ENCODE measurements at regions not wholly inside any gene's neighbourhood (a gene's known extent, or its start where the extent isn't known, plus 50 kb on each side); places are given as distances from the start of the nearest gene placed in this dataset.

DNA sequence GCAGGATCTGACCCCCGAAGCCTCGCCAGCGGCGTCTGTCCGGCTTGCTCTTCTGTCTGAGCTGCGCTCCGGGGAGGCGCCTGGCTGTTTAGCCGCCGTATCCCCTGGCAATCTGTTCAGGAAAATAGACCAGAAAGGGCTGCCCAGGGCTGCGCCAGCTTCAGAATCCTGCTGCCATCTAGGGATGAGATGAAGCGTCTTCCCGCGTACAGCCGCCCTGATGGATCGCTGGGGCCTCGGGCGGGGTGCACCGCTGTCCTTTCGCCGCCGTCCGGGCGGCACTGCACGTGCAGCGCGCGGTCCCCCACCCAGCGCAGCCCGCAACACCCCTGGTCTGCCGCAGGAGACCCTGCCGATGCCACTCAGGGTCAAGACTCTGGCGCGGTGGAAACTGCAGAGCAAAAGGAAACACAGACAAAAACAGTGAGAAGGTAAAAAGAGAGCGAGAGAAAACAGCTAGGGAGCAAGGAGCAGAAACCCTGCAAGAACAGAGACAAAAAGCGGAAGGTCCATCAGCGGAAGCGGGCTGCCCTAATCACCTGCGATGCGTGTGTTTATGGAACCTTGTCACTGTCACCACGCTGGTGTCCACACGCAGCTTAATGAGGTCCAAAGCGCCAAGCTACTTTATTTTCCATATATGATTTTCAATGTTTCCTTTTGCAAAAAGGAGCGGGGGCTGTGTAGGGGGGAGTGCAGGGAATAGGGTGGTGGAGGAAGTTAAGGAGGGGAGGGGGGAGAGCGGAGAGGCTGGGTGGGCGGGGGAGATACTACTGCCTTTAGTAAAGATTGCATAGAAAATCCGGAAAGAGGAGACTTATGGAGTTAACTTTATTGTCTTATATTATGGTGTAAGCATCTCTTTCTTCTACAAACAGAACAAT is 2113.3 kb upstream of the PIK3C3 start:
- peak overlapping the region; percentile 100 for H2AFZ ChIP-seq

DNA sequence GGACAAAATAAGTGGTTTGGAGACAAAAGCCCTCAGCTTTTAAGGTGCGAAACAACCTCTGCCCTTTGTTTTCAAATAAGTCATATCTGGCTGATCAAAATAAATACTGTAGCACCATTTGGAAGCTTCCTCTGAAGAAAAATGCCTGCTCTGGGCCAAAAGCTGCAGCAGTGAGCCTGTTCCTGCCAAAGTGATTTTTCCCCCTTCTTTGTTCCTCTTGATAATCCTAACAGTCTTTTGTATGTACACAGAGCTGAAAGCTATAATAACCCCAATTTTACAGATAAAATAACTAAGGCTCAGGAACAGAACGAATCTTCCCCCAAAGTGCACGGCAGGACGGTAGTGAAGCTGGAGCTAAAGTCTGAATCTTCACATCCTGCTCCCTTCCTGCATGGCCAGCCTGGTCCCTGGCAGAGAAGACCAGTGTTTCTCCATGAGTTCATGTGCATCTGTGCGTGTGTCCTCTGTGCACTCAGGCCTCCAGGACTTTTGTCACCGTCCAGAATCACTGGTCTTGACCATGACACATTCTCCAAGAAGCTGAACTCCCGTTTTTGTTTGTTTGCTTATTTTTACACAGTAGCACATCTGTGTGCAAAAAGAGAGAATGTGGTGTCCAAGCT is 2114.1 kb upstream of the PIK3C3 start:
- DNase-seq (ENCODE audit: low spot score) (no peak), ATAC-seq (no peak; the same call in 2 of the 3 replicates)
- Histone ChIP-seq H3K27ac (ENCODE audit: low read depth) (no peak overlapping the region), H3K4me1 (ENCODE audit: insufficient read depth) (peaks cover 8% of the 10 kb centered on the region), H3K27me3 (ENCODE audit: insufficient read depth) (peaks cover 22% of the 10 kb centered on the region), H3K4me3 (peak overlapping the region; percentile 82), H4K20me1 (replicated peaks; ENCODE audit: insufficient read depth) (no peaks in the 10 kb centered on the region), H3K79me2 (replicated peaks; ENCODE audit: insufficient read depth) (no peaks in the 10 kb centered on the region), H3K36me3 (ENCODE audit: insufficient read depth) (no peaks in the 10 kb centered on the region), H3K4me2 (peak overlapping the region; percentile 94), H2AFZ (peak overlapping the region; percentile 100), H3K9me2 (ENCODE audit: insufficient read depth) (no peaks in the 10 kb centered on the region), H3F3A (replicated peaks; ENCODE audit: low read depth) (no peaks in the 10 kb centered on the region)
- peaks cover 21% of the 10 kb centered on the region for H3K4me1 Mint-ChIP-seq
- peak overlapping the region; percentile 89 for H3K4me3 Mint-ChIP-seq
- H3K9me3 Mint-ChIP-seq: no peaks in the 10 kb centered on the region
- H3K27ac Mint-ChIP-seq: no peak overlapping the region
- H3K36me3 Mint-ChIP-seq (ENCODE audit: low read depth): no peaks in the 10 kb centered on the region
- peaks cover 13% of the 10 kb centered on the region for H3K27me3 Mint-ChIP-seq (ENCODE audit: insufficient read depth, low read depth, poor library complexity)
- TF ChIP-seq EZH2 (IDR thresholded peaks at IDR 0.05; ENCODE audit: low read depth, unreplicated experiment): no peak
- TF ChIP-seq ZNF331 (CRISPR knock-in tag; IDR thresholded peaks at IDR 0.05; ENCODE audit: low read depth): no peak
- TF ChIP-seq REST (IDR thresholded peaks at IDR 0.05; ENCODE audit: unreplicated experiment): no peak
- no peak for TF ChIP-seq STAT1 (IDR thresholded peaks at IDR 0.05; ENCODE audit: unreplicated experiment)
- no peak for TF ChIP-seq ZNF114 (CRISPR knock-in tag; IDR thresholded peaks at IDR 0.05)
- no peak for TF ChIP-seq JUNB (IDR thresholded peaks at IDR 0.05; ENCODE audit: unreplicated experiment)
- no peak for TF ChIP-seq NANOG (IDR thresholded peaks at IDR 0.05; ENCODE audit: borderline replicate concordance)
- no peak for TF ChIP-seq POLR2AphosphoS5 (IDR thresholded peaks at IDR 0.05; ENCODE audit: low read depth)

More for the DNA sequence above, 2113.3 kb upstream of the PIK3C3 start:
- no peak overlapping the region for H3K27ac ChIP-seq (ENCODE audit: low read depth)
- Mint-ChIP-seq H3K36me3 (ENCODE audit: low read depth) (no peaks in the 10 kb centered on the region), H3K27me3 (ENCODE audit: insufficient read depth, low read depth, poor library complexity) (peaks cover 13% of the 10 kb centered on the region), H3K4me3 (peak overlapping the region; percentile 89), H3K27ac (no peak overlapping the region), H3K4me1 (peaks cover 21% of the 10 kb centered on the region), H3K9me3 (no peaks in the 10 kb centered on the region)
- peak; percentile 90 for DNase-seq (ENCODE audit: low spot score)
- H3K4me3 ChIP-seq: peak overlapping the region; percentile 82
- no peaks in the 10 kb centered on the region for H3K79me2 ChIP-seq (replicated peaks; ENCODE audit: insufficient read depth)
- H4K20me1 ChIP-seq (replicated peaks; ENCODE audit: insufficient read depth): no peaks in the 10 kb centered on the region
- peak; percentile 32 to 69 for TF ChIP-seq CTCF (conservative IDR thresholded peaks at IDR 0.05; ENCODE audit: low read depth in 2 of 2)
- TF ChIP-seq ZNF331 (CRISPR knock-in tag; IDR thresholded peaks at IDR 0.05; ENCODE audit: low read depth): no peak
- no peaks in the 10 kb centered on the region for H3K9me2 ChIP-seq (ENCODE audit: insufficient read depth)
- peak overlapping the region; percentile 94 for H3K4me2 ChIP-seq
- ATAC-seq: peak; percentile 98
- peaks cover 8% of the 10 kb centered on the region for H3K4me1 ChIP-seq (ENCODE audit: insufficient read depth)
- peaks cover 22% of the 10 kb centered on the region for H3K27me3 ChIP-seq (ENCODE audit: insufficient read depth)
- no peaks in the 10 kb centered on the region for H3F3A ChIP-seq (replicated peaks; ENCODE audit: low read depth)
- no peaks in the 10 kb centered on the region for H3K36me3 ChIP-seq (ENCODE audit: insufficient read depth)

Data from GM23338 (cell line).